ENCODE measurements at regions not wholly inside any gene's neighbourhood (a gene's known extent, or its start where the extent isn't known, plus 50 kb on each side); places are given as distances from the start of the nearest gene placed in this dataset.
"Not testable (repeated sequence)": the region's sequence is repeated elsewhere in the genome, so short reads cannot be mapped to it uniquely, and the experiment has no call there.

- H3K4me3 ChIP-seq (ENCODE audit: low read length): no peak overlapping the region
- no peak for TF ChIP-seq CTCF (IDR thresholded peaks at IDR 0.05; ENCODE audit: insufficient read depth, low read depth, low read length, missing control alignments)
- no peak for DNase-seq (ENCODE audit: low read depth)
These were observed 803.6 kb downstream of the RAPGEF2 start for GRCh38 chr4:159906517-159906916.

- no peak for TF ChIP-seq CTCF (IDR thresholded peaks at IDR 0.05; ENCODE audit: insufficient read depth, low read depth, low read length, missing control alignments)
- no peak for DNase-seq (ENCODE audit: low read depth)
- no peak overlapping the region for H3K4me3 ChIP-seq (ENCODE audit: low read length)
These were observed 807.8 kb downstream of the RAPGEF2 start for GRCh38 chr4:159910721-159911120.

- TF ChIP-seq CTCF (IDR thresholded peaks at IDR 0.05; ENCODE audit: insufficient read depth, low read depth, low read length, missing control alignments): no peak
- no peak for DNase-seq (ENCODE audit: low read depth)
- no peak overlapping the region for H3K4me3 ChIP-seq (ENCODE audit: low read length)
These were observed 819.2 kb downstream of the RAPGEF2 start for GRCh38 chr4:159922119-159922518.

GRCh38 chr4:159925770-159926169, 822.9 kb downstream of the RAPGEF2 start:
- DNase-seq (ENCODE audit: low read depth): peak; percentile 10
- no peak overlapping the region for H3K4me3 ChIP-seq (ENCODE audit: low read length)
- no peak for TF ChIP-seq CTCF (IDR thresholded peaks at IDR 0.05; ENCODE audit: insufficient read depth, low read depth, low read length, missing control alignments)

- peak; percentile 37 for DNase-seq (ENCODE audit: low read depth)
- no peak for TF ChIP-seq CTCF (IDR thresholded peaks at IDR 0.05; ENCODE audit: insufficient read depth, low read depth, low read length, missing control alignments)
These were observed 824.0 kb downstream of the RAPGEF2 start for GRCh38 chr4:159926871-159927270.

GRCh38 chr4:159927781-159928180, 824.9 kb downstream of the RAPGEF2 start:
- no peak for DNase-seq (ENCODE audit: low read depth)
- no peak overlapping the region for H3K4me3 ChIP-seq (ENCODE audit: low read length)
- TF ChIP-seq CTCF (IDR thresholded peaks at IDR 0.05; ENCODE audit: insufficient read depth, low read depth, low read length, missing control alignments): no peak

More at GRCh38 chr4:159926871-159927270, 824.0 kb downstream of the RAPGEF2 start:
- H3K4me3 ChIP-seq (ENCODE audit: low read length): no peak overlapping the region

GRCh38 chr4:159934602-159935001, 831.7 kb downstream of the RAPGEF2 start:
- DNase-seq (ENCODE audit: low read depth); H3K4me3 ChIP-seq (ENCODE audit: low read length): not testable (repeated sequence)
